AG08395 (cell line): ENCODE measurements at regions not wholly inside any gene's neighbourhood (a gene's known extent, or its start where the extent isn't known, plus 50 kb on each side); places are given as distances from the start of the nearest gene placed in this dataset.

ENCODE experiments used
- DNase-seq: peaks from one replicate; pipeline ENCODE4 v3.0.0; 2012; ENCODE audit warnings: mixed read lengths, low spot score

GRCh38 chr14:101135796-101136742 is 232.5 kb upstream of the RTL1 start:
- DNase-seq: no peak

- DNase-seq: no peak
These were observed 233.7 kb upstream of the RTL1 start for GRCh38 chr14:101137234-101137633.

- no peak for DNase-seq
These were observed 244.3 kb upstream of the RTL1 start for GRCh38 chr14:101147848-101148247.

- DNase-seq: no peak
These were observed 246.6 kb upstream of the RTL1 start for GRCh38 chr14:101150039-101150610.

DNA sequence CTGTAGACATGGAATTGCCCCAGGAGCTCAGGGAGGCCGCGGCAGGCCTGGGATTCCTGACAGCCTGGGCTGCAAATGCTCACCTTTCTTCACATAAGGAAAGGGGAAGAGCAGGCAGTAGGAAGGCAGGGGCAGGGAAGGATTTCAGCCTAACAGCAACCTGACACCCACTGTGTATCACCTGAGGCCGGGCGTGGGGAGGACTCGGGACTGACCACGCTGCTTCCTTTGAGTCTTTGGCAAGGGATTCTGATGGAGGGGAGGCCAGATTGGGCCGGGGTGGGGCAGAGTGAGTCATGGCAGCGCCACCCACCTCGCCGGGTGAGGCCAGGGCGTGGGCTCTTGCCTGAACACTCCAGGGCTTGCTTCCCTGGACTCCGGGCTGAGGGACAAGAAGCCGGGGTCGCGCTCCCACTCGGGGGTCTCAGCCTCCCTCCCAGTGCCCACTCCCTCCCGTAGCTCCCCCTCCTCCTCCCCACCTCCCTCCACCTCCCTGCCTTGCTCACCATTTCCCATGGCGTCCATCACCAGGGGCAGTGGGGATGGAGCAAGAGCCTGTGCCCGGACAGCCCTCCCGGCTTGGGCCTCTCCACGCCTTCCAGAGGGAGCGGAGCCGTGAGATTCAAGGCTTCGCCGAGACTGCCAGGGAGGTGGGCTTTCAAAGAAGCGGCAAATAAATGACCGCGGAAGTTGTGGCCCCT is 247.9 kb upstream of the RTL1 start:
- no peak for DNase-seq

DNA sequence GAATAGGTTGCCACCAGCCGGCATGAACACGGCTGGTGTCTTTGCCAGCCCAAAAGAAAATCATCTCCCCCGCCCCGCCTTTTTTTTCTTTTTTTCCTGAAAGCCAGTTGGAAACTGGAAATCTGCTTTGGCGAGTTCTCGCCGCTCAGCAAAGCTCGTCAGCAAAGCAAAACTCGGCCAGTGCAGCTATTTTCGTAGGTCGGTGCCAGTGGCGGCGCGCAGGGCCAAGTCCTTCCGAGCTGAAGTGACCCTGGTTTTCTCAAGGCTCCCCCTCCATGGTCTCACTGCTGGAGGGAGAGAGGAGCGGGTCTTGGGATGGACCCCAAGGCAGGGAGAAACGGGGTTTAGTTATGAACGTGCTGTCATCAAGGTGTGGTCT is 248.4 kb upstream of the RTL1 start:
- DNase-seq: no peak

- DNase-seq: no peak
These were observed 249.3 kb upstream of the RTL1 start for GRCh38 chr14:101152855-101153254.

GRCh38 chr14:101153691-101154090 is 250.2 kb upstream of the RTL1 start:
- no peak for DNase-seq

DNA sequence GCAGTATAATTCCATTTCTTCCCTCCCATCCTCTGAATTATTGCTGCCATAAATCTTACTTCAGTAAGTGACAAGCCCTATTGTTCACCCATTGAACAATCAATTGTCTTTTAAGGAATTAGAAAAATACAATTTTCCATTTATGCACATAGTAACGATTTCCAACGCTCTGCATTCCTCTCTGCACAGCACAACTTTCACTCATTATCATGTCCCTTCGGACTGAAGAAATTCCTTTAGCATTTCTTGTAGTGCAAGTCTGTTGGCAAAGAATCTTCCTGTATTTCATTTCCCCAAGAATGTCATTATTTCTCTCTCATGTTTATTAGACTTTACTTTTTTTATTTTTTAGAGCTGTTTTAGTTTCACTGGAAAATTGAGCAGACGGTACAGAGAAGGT is 252.1 kb upstream of the RTL1 start:
- DNase-seq: no peak

- DNase-seq: no peak
These were observed 263.9 kb upstream of the RTL1 start for GRCh38 chr14:101167428-101167827.

DNA sequence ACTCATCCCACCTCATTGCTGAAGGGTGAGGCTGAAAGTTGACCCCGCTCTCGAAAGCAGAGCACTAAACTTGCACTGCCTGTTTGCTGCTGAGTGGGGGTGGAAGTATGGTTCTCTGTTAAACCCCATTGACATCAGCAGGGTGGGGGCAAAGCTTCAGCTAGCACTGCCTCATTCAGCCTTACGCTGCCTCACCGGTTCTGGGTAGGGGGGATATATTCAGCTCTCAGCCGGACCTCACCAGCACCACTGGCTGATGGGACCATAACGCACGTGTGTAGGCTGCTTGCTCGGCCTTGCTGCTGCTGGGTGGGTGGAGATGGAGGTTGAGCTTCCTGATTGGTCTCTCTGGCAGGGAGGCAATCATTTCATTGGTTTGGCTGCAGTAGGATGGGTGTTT is 265.7 kb upstream of the RTL1 start:
- no peak for DNase-seq

DNA sequence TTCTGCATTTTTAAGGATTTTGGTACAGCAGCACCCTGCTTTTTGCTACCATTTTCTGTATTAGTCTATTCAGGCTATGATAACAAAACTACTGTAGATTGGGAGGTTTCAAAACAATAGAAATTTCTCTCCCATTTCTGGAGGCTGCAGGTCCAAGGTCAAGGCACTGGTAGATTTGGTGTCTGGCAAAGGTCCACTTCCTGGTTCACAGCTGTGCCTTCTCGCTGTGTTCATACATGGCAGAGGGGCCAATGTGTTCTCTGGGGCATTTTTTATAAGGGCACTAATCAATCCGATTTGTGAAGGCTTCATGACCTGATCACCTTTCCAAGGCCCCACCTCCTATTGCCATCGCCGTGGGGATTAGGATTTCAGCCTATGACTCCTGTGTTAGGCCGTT is 268.1 kb upstream of the RTL1 start:
- DNase-seq: no peak

DNA sequence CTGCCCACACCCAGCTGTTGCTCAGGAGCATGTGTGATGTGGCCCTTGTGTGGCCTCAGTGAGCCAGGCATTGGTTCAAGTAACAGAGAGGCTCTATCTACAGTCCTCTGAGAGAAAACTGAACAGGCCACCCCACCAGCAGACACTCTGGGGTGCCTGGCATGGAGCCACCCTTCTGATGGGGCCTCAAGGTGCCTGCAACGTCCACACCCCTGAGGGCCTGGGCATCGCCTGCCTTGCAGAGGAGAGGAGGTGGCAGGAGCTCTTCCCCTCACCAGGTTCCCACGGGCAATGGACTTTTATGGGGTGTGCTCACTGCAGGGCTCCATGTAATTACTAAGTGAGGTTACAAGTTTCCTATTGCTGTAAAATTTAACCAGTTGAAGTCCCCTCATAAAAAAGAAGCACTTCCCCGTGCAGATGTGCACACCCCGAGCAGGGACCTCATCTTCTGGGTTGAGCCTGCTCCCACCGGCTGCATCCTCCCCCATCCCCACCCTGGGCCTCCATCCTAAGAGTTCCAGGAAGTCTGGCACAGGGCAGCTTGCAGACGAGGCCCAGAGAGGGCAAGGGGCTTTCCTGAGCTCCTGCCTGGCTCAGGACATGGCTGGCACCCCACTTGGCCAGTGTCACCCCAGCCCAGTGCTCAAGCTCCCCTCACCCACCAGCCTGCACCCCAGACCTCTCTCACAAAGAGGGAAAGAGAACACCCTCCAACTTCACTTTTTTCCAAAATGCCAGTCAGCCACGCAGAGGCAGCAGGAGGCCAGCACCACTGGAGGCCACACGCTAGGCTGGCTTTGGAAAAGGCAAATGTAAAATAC is 270.4 kb upstream of the RTL1 start:
- no peak for DNase-seq

DNA sequence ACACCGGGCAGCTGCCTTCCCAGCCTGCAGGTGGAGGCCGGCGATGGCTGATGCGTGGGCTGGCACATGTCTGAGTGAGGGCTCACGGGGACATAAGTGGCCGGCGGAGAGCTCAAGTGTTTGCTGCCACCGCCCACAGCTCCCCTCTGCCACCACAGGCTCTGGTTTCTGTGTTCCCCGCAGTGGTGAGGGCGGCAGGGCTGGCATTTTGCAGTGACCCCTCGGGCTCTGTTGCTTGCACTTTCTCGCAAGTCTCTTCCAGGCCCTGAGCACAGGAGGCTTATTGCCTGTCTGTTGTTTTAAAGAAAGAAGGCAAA is 271.0 kb upstream of the RTL1 start:
- DNase-seq: no peak

DNA sequence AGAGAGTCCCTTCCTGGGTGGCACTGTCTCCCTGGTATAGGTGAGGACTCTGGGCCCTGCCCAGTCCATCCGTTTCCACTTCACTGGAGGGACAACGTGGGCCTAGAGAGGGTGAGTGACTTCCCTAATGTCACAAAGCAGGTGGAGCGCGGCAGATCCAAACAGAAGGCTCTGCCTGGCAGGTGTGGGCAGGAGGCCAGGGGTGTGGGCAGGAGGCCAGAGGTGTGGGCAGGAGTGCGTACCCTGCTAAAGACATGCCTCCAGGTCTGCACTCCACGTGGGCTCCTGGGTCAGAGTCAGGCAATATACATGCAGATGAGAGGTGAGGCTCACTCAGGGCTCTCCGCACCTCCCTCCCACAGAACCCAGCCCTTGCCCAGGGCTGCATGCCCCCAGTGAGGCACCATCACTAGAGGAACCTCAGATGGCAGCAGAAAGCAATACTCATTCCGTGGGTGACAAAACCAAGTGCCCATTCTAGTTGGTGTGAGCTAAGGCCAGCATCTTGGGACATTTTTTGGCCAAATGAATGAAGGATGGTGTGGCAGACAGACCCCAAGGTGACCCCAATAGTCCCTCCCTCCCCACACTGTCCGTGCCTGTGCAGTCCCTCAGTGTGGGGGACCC is 271.6 kb upstream of the RTL1 start:
- DNase-seq: no peak

GRCh38 chr14:101175731-101176534 is 272.4 kb upstream of the RTL1 start:
- no peak for DNase-seq

DNA sequence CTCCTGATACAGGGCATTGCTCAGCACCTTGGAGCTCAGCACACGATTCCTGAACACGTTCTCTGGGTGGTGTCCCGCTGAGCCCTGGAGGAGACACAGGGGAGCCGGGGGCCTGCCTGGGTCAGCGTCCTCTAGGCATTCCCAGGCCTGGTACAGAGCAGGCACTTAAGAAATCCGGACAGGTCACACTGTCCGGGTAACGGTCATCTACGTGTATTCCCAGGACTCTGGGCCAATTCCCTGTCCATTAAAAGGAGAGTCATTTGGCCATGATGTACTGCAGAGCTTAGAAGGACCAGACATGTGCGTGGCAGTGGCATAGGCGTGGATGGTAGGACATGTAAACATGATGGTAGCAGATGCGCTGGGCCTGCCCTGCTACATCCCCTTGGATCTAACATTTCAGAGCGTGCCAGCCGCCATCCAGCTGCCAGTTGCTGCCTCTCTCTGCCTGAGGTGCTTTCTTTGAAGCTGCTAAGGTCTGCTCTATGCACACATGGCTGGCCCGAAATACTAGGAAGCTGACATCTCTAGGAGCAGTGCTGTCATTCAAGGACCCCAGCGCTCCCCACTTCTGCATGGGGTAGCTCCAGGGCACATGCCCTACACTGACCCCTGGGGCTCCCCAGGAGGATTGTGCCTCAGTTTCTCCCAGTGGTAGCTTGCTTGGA is 273.1 kb upstream of the RTL1 start:
- DNase-seq: no peak

DNA sequence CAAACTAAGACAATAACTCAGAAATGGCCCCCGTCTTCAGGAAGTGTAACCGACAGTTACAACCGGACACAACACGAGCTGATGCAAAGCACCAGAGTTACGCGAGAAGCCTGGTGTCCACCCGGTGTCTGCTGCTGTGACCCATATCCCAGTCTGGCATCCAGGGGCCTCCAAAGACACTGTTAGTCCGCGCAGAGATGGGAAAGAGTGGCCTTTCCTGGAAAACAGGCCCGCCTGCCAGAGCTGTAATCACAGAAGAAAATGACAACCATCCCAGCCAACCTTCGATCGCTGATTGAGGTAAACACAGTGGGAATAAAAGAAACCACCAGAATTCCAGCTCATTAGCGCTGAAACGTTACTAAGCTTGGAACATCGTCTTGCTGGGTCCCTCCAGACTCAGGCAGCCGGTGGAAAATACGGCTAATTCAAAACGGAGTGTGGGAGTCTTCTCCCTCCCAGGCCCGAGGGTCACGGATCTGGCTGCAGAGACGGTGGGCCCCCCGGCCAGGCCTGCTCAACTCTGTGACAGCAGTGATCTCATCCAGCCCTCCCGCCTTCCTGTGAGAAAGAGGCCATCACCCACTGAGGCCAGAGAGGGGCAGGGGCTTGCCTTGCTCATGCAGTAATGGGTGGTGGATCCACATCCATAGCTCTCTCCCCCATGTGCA is 273.9 kb upstream of the RTL1 start:
- no peak for DNase-seq

DNA sequence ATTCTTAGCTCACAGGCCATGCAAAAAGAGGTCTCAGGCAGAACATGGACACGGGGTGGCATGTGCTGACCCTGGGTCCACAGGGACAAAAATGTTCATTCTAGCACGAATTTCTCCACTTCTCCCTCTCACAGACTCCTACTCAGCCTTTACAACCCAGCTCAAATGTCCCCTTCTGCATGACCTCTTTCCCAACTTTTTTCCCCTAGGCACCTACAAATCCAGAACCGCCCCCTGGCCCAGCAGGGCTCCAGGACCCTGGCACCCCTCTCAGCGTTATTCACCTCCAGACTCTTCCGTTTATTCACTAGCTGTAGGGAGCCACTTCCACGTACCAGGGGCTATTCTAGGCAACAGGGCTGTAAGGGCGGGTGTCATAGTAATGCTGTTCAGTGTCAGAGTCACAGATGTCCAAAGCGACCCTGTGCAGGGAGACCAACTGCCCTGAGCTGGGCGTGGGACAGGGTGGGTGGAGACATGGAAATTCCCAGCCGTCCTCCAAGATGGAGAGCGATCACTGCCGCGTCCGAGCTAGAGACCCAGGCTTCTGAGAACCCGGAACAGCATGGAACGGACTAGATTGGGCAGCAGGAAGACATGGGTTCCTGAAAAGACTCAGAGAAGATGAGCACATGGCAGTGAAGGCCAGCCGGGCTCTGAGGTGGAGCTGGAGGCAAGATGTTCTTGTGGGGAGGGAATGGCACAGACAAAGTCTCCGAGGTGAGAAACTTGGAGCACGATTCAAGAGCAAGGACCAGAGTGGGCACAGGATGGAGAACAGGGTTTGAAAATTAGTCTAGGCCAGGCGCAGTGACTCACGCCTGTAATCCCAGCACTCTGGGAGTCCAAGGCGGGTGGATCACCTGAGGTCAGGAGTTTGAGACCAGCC is 274.9 kb upstream of the RTL1 start:
- DNase-seq: no peak
